Stimulated activated CD8-positive, alpha-beta memory T cell treated with anti-CD3 and anti-CD28 coated beads, Interleukin-7, amount 100 ng/mL, for 4 hours (primary cell): ENCODE measurements at regions not wholly inside any gene's neighbourhood (a gene's known extent, or its start where the extent isn't known, plus 50 kb on each side); places are given as distances from the start of the nearest gene placed in this dataset.

Experiments used
- DNase-seq, 2 donors: peaks; one replicate each; pipeline ENCODE4 v3.0.0-alpha.2; 2020; ENCODE audit warnings: low read depth in 2 of 2

GRCh38 chrY:19357249-19357648, 387.3 kb downstream of the KDM5D start:
- DNase-seq: no peak

GRCh38 chrY:19356735-19357134, 387.8 kb downstream of the KDM5D start:
- DNase-seq: no peak

DNA sequence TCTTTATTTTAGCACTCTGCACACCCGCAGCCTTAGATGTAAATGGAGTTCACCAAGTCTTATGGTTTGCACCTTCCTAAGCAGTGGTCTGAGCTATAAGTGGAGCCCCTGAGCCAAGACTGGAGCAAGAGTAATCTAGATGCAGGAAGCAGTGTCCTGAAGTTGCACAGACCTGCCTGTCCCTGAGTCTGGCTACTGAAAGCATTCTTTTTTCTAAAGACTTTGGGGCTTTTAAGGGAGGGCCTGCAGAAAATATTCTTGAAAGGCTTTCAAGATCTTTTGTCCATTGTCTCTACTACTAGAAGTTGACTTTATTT, 389.7 kb downstream of the KDM5D start:
- DNase-seq: no peak

DNA sequence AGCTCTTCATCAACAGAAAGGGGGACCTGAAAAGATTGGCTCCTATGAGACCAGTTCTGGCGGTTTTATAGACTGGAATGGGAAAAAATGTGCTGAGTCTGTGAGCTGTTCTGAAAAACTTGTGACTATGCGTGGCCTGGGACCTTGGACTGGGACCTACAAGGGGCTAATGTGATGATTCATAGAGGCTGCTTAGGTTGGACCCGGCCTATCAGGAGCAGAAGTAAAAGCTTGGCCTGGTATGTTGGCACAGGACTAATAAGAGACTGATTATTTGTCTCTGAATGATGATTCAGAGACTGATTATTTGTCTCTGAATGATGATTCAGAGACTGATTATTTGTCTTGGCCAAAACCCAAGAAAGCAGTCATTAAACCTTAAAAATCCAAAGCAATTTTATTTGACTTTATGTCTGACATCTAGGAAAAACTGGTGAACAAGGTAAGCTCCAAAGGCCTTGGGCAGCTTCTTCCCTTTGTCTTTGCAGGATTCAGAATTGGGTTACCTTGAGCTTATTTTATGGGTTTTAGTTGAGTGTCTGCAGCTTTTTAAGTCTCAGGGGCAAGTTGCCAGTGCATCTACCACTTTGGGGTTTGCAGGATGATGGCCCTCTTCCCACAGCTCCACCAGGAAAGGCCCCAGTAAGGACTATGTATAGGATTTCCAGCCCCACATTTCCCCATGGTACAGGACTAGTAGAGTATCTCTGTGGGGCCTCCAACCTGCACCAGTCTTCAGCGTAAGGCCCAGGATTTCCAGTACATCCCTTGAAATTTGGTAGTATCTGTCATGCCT, 390.3 kb downstream of the KDM5D start:
- no peak for DNase-seq

DNA sequence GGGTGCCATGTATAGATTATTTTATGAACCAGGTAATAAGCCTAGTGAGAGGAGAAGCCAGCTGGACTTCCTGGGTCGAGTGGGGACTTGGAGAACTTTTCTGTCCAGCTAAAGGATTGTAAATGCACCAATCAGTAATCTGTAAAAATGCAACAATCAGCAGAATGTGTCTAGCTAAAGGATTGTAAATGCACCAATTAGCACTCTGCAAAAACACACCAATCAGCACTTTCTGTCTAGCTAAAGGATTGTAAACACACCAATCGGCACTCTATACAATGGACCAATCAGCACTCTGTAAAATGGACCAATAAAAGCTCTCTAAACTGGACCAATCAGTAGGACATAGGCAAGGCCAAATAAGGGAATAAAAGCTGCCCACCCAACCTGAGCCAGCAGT, 392.9 kb downstream of the KDM5D start:
- DNase-seq: no peak

DNA sequence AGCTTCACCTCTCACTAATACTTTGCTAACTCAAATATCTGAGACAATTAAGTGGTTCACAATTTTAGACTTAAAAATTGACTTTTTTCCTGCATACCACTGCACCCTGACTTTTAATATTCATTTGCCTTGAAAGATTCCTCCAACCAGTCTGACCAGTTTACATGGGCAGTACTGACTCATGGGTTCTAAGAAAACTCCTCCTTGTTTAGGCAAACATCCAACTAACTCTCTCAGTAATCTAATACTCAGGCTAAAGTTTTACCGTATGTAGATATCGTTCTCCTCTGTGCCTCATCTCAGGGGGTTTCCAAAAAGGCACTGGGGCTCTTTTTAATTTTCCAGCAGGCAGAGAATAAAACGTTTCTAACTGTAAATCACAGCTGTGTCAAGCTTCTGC, 422.8 kb downstream of the KDM5D start:
- no peak for DNase-seq

- DNase-seq: no peak
Observed at GRCh38 chrY:19319135-19319534, 425.4 kb downstream of the KDM5D start.

DNA sequence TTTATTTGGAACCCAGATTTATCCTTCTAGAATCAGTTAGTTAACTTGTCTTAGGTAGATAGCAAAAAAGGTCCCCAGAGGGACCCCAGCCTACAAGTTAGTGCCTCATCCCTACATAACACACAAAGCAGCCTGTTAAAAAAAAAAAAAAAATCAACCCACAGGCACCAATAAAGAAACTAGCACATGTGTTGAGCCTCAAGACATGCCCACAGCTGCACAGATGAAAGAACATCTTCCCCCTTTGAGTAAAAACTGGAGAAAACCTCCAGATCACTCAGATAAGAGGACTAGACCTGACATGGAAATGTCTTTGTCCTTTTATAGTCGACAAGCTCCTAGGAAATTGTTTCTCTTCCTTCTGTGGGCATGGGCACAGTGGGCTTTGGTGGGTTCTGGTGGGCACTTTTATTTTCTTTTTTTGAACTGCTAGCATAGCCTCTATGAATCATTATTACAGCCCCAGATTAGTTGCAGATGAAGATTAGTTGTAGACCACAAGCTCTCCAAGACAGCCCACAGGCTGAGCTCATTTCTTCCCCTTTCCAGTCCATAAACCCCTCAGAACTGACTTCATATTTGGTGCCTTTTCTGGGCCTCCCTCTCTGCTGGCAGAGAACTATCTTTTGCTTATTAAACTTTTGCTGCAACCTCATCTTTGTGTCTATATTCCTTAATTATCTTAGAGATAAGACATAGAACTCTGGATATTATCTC, 427.1 kb downstream of the KDM5D start:
- DNase-seq: no peak

- no peak for DNase-seq
Observed at GRCh38 chrY:19307627-19308026, 436.9 kb downstream of the KDM5D start.

- no peak for DNase-seq
Observed at GRCh38 chrY:19303136-19303535, 441.4 kb downstream of the KDM5D start.

- DNase-seq: no peak
Observed at GRCh38 chrY:19290925-19291324, 453.6 kb downstream of the KDM5D start.

DNA sequence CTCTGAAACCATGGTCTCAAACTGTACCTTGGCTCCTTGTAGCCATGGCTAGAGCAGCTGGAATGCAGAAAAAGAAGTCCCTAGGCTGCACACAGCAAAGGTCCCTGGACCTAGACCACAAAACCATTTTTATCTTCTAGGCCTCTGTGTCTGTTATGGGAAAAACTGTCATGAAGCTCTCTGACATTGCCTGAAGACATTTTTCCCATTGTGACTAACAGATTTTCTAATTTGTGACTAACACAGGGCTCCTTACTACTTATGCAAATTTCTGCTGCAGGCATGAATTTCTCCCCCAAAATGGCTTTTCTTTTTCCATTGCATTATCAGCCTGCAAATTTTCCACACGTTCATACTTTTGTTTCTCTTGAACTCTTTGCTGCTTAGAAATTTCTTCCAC, 470.4 kb downstream of the KDM5D start:
- DNase-seq: no peak

- no peak for DNase-seq
Observed at GRCh38 chrY:19268331-19268730, 476.2 kb downstream of the KDM5D start.

GRCh38 chrY:19265404-19265803, 479.1 kb downstream of the KDM5D start:
- no peak for DNase-seq

- no peak for DNase-seq
Observed at GRCh38 chrY:19262310-19262709, 482.2 kb downstream of the KDM5D start.

- no peak for DNase-seq
Observed at GRCh38 chrY:19232276-19232994, 458.9 kb upstream of the HSFY2 start.

DNA sequence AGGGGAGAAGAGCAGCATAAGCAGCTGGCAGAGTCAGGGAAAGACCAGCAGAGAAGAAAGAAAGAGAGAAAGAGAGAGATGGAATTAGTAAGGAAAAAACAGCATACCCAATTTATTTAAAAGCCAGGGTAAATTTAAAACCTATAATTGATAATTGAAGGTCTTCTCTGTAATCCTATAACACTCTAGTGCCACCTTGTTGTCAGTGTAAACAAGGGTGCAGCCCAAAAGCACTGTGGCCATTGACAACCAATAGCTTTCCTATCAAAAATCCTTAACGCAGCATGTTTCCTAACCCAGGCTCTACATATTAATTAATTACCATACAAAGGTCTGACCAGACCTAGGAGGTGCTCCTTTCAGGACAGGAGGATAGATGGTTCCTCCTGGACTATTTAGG, 447.2 kb upstream of the HSFY2 start:
- DNase-seq: no peak

- no peak for DNase-seq
Observed at GRCh38 chrY:19208915-19209314, 435.4 kb upstream of the HSFY2 start.

- DNase-seq: no peak
Observed at GRCh38 chrY:19207048-19207447, 433.5 kb upstream of the HSFY2 start.

- no peak for DNase-seq
Observed at GRCh38 chrY:19180824-19181223, 407.3 kb upstream of the HSFY2 start.

DNA sequence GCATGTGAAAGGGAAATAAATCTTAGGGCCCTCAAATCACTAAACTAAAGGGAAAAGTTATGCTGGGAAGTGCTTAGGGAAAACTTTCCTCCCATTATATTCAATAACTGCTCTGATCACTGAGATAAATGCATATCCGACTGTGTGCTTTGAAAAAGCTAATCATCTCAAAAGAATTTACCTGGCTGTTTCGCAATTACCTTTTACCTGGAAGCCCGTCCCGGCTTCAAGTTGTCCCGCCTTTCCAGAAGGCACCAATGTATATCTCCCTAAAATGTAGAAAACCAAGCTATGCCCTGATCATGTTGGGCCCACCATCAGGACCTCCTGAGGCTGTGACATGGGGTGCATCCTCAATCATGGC, 394.6 kb upstream of the HSFY2 start:
- no peak for DNase-seq

DNA sequence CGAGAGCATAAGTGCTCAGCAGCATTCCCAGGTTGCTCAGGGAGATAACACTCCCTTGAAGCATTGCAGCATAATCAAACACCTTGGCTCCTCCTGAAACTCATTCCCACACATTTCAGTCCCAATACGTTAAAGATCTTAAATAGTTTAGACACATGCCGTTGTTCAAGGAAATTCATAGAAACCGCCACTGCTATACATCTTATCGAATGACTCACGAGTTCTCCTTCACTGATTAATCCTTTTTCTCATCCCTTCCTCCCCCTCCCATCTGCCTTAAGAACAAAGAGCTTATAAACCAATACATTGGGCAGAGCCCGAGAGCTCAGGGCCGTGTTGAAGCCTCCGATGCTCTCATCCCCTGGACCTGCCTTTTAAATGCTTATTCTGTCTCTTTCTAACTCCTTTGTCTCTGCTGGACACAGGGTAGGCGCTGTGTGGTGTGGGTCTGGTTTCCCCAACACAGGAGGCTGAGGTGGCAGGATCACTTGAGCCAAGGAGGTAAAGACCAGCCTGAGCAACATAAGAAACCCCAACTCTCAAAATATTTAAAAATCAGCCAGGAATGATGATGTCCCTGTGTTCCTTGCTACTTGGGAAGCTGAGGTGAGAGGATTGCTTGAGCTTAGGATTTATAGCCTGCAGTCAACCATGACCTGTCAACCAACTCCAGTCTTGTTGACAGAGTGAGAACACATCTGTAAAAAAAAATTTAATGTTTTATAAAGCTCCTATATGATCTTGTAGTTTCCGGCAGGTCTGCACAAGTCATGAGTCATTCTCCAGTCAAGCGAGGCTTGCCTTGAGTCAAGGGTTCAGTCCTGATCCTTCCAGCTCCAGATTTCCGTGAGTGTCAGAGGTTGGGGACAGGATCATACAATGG, 394.0 kb upstream of the HSFY2 start:
- DNase-seq: no peak
